Panc1 (cell line): ENCODE measurements at regions not wholly inside any gene's neighbourhood (a gene's known extent, or its start where the extent isn't known, plus 50 kb on each side); places are given as distances from the start of the nearest gene placed in this dataset.

Experiments used
- ATAC-seq: fragments of 200-7000 bp; cut with Tn5 transposase; 2 replicates; pipeline ENCODE4 v1.9.1; 2020; ENCODE audit warnings: mild to moderate bottlenecking, moderate library complexity
- BruUV-seq: library from RNA; stranded (reverse); fragments of 400-500 nt; replicated peaks from 2 replicates; lab custom pipeline; 2021; lab: Mats Ljungman, UMichigan
- CTCF ChIA-PET: fragments of 300-600 bp; sonication (Branson Sonifier 250); formaldehyde crosslinking; loops from one replicate; lab custom pipeline; 2022; ENCODE audit warnings: antibody characterized with exemption; lab: Charles Lee
- POLR2A ChIA-PET: fragments of 300-600 bp; sonication (Branson Sonifier 250); formaldehyde crosslinking; loops from one replicate; lab custom pipeline; 2022; ENCODE audit warnings: antibody characterized with exemption; lab: Charles Lee
- DNase-seq: peaks from one replicate; pipeline ENCODE4 v3.0.0-alpha.2; 2010; ENCODE audit warnings: low read depth, low spot score
- H3K27ac ChIP-seq: 2 replicates; pipeline ENCODE4 v1.5.1; 2011; ENCODE audit warnings: mild to moderate bottlenecking, low read length, inconsistent platforms
- H3K27me3 ChIP-seq: fragments of 200-500 bp; sonication (Bioruptor generic); 2 replicates; pipeline ENCODE4 v1.6.0; 2014; ENCODE audit warnings: low read length, inconsistent platforms; ENCODE audit not compliant: control insufficient read depth, insufficient read depth
- H3K36me3 ChIP-seq: fragments of 200-500 bp; sonication (Bioruptor generic); 2 replicates; pipeline ENCODE4 v1.5.1; 2014; ENCODE audit warnings: inconsistent platforms, mild to moderate bottlenecking, low read length, moderate library complexity; ENCODE audit not compliant: control insufficient read depth, insufficient read depth
- H3K4me1 ChIP-seq: 2 replicates; pipeline ENCODE4 v1.5.1; 2011; ENCODE audit warnings: inconsistent platforms, mild to moderate bottlenecking, low read length, moderate library complexity; ENCODE audit not compliant: control insufficient read depth, insufficient read depth
- H3K4me3 ChIP-seq, 2 experiments: 2 replicates each; pipeline ENCODE4 v1.5.1; 2011 to 2012; ENCODE audit warnings: low read depth in 2 of 2, low read length in 2 of 2, mild to moderate bottlenecking in 2 of 2, inconsistent platforms in 1 of 2, moderate library complexity in 1 of 2
- H3K9me3 ChIP-seq: fragments of 200-500 bp; sonication (Bioruptor generic); 2 replicates; pipeline ENCODE4 v1.5.1; 2014; ENCODE audit warnings: low read depth, mild to moderate bottlenecking, inconsistent platforms, low read length, moderate library complexity; ENCODE audit not compliant: control insufficient read depth, insufficient read depth
- POLR2AphosphoS5 ChIP-seq: IDR thresholded peaks from 2 replicates; pipeline ENCODE4 v1.6.1; 2012; ENCODE audit warnings: mild to moderate bottlenecking, low read depth, low read length, moderate library complexity
- SIN3A ChIP-seq: IDR thresholded peaks from 2 replicates; pipeline ENCODE4 v1.6.1; 2012; ENCODE audit warnings: low read depth, mild to moderate bottlenecking, low read length, moderate library complexity, borderline replicate concordance; ENCODE audit not compliant: insufficient read depth
- TCF7L2 ChIP-seq: IDR thresholded peaks from 2 replicates; pipeline ENCODE4 v1.6.1; 2011; ENCODE audit warnings: mild to moderate bottlenecking, low read depth, low read length, inconsistent platforms
- in situ Hi-C: cut with HindIII; loops from 2 replicates; pipeline ENCODE4 v1.10.0; 2016; ENCODE audit warnings: low sequenced_read_pairs, low pct_unique_long_range_greater_than_20kb
- intact Hi-C: fragments of 100-400 bp; cut with micrococcal nuclease; formaldehyde crosslinking; loops from one replicate; pipeline ENCODE4 v1.10.0; 2022; ENCODE audit not compliant: unreplicated experiment
- TF ChIP-seq, protein P1 (sequence below), 2 experiments: IDR thresholded peaks; 2 replicates each; pipeline ENCODE4 v1.6.1; 2011 to 2012; ENCODE audit warnings: low read depth in 2 of 2, control low read depth in 1 of 2, low read length in 1 of 2, mild to moderate bottlenecking in 1 of 2, moderate library complexity in 1 of 2; ENCODE audit not compliant: insufficient read depth in 1 of 2
- TF ChIP-seq, protein P2 (sequence below): fragments of 450-650 bp; IDR thresholded peaks from 2 replicates; pipeline ENCODE4 v1.5.1; 2017; ENCODE audit warnings: mild to moderate bottlenecking

DNA sequence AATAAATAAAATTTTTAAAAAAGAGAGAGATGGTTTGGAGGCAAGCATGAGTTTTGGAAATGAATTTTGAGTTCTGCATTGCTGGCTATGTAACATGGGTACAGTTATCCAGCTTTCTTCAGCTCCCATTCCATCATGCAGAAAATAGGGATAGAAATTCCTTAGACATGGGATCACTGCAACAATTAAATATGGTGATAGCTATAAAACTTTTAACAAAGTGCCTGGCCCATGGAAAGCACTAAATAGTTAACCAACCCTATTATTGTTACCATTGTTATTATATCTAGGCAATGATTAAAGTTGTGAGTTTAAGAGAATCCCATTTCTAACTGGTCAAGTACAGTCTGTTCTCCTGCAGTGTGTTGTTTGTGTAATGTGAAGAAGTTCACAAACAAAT lies 115.4 kb upstream of the GAS1 start:
- Histone ChIP-seq H3K36me3 (no peaks in the 10 kb centered on the region), H3K9me3 (no peaks in the 10 kb centered on the region), H3K4me3 (no peak overlapping the region), H3K4me1 (no peaks in the 10 kb centered on the region), H3K27me3 (no peaks in the 10 kb centered on the region), H3K27ac (no peak overlapping the region)
- DNase-seq (no peak), ATAC-seq (no peak)
- POLR2A ChIA-PET = no interaction called here
- in situ Hi-C loops (no loop called here), intact Hi-C loops (no loop called here)
- CTCF ChIA-PET = no interaction called here
- no peak for TF ChIP-seq SIN3A
- TF ChIP-seq, protein P1, sequence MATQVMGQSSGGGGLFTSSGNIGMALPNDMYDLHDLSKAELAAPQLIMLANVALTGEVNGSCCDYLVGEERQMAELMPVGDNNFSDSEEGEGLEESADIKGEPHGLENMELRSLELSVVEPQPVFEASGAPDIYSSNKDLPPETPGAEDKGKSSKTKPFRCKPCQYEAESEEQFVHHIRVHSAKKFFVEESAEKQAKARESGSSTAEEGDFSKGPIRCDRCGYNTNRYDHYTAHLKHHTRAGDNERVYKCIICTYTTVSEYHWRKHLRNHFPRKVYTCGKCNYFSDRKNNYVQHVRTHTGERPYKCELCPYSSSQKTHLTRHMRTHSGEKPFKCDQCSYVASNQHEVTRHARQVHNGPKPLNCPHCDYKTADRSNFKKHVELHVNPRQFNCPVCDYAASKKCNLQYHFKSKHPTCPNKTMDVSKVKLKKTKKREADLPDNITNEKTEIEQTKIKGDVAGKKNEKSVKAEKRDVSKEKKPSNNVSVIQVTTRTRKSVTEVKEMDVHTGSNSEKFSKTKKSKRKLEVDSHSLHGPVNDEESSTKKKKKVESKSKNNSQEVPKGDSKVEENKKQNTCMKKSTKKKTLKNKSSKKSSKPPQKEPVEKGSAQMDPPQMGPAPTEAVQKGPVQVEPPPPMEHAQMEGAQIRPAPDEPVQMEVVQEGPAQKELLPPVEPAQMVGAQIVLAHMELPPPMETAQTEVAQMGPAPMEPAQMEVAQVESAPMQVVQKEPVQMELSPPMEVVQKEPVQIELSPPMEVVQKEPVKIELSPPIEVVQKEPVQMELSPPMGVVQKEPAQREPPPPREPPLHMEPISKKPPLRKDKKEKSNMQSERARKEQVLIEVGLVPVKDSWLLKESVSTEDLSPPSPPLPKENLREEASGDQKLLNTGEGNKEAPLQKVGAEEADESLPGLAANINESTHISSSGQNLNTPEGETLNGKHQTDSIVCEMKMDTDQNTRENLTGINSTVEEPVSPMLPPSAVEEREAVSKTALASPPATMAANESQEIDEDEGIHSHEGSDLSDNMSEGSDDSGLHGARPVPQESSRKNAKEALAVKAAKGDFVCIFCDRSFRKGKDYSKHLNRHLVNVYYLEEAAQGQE (IDR thresholded peaks at IDR 0.05; ENCODE audit: insufficient read depth in 1 of 2, low read depth in 2 of 2, low read length in 1 of 2) = no peak
- BruUV-seq = no TSS peak

DNA sequence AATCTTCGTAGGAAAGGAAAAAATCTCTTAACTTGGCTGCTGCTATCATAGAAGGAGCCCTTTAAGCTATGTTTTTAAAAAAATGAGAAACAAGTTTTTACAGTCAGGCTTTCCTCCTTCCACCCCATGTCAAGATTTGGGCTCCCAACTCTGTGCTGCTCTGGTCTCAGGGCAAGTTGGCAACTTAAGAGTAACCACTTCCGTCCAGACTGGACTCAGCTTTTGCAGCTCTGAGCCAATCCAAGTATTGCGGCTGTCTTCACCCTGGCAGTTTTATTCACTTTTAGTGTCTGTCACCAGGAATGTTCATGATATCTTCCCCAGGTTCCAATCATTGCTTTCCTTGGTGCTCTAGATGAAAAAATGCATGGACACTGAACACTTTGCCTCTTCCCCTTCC lies 115.9 kb upstream of the GAS1 start:
- ATAC-seq = no peak
- Histone ChIP-seq H3K27me3 (no peaks in the 10 kb centered on the region), H3K4me1 (no peaks in the 10 kb centered on the region), H3K9me3 (no peaks in the 10 kb centered on the region), H3K4me3 (no peak overlapping the region), H3K27ac (no peak overlapping the region), H3K36me3 (no peaks in the 10 kb centered on the region)
- POLR2A ChIA-PET = no interaction called here
- BruUV-seq = no TSS peak
- in situ Hi-C loops = no loop called here
- intact Hi-C loops = no loop called here
- TF ChIP-seq POLR2AphosphoS5 (no peak), SIN3A (no peak), TCF7L2 (no peak)
- TF ChIP-seq, protein P2, sequence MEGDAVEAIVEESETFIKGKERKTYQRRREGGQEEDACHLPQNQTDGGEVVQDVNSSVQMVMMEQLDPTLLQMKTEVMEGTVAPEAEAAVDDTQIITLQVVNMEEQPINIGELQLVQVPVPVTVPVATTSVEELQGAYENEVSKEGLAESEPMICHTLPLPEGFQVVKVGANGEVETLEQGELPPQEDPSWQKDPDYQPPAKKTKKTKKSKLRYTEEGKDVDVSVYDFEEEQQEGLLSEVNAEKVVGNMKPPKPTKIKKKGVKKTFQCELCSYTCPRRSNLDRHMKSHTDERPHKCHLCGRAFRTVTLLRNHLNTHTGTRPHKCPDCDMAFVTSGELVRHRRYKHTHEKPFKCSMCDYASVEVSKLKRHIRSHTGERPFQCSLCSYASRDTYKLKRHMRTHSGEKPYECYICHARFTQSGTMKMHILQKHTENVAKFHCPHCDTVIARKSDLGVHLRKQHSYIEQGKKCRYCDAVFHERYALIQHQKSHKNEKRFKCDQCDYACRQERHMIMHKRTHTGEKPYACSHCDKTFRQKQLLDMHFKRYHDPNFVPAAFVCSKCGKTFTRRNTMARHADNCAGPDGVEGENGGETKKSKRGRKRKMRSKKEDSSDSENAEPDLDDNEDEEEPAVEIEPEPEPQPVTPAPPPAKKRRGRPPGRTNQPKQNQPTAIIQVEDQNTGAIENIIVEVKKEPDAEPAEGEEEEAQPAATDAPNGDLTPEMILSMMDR = no peak
- TF ChIP-seq, protein P1 (IDR thresholded peaks at IDR 0.05; ENCODE audit: insufficient read depth in 1 of 2, low read depth in 2 of 2, low read length in 1 of 2) = no peak
- DNase-seq = no peak
- CTCF ChIA-PET = no interaction called here
